K562 (cell line): ENCODE measurements at regions not wholly inside any gene's neighbourhood (a gene's known extent, or its start where the extent isn't known, plus 50 kb on each side); places are given as distances from the start of the nearest gene placed in this dataset.
A peak's percentile ranks its signal among the peaks of the same experiment; 100 is the strongest.

Experiments used
- ATAC-seq: fragments of 200-7000 bp; cut with Tn5 transposase; 3 replicates; pipeline ENCODE4 v1.9.1; 2020; ENCODE audit warnings: moderate library complexity
- BruUV-seq: library from RNA; stranded (reverse); fragments of 400-500 nt; replicated peaks from 2 replicates; lab custom pipeline; 2021; lab: Mats Ljungman, UMichigan
- CTCF ChIA-PET: fragments of 300-600 bp; formaldehyde crosslinking; extraction: SDS; loops from one replicate; lab custom pipeline; 2021; ENCODE audit warnings: low intra/inter-chr PET ratio; lab: Yijun Ruan, JAX
- POLR2A ChIA-PET: fragments of 300-600, 350-650 bp; sonication (Branson Sonifier 250); formaldehyde crosslinking; extraction: SDS; loops from one replicate; lab custom pipeline; 2021; ENCODE audit warnings: antibody characterized with exemption, inconsistent platforms; lab: Yijun Ruan, JAX
- DNase-seq, 4 experiments: peaks; one replicate each; pipeline versions ENCODE4 v3.0.0 to v3.0.0-alpha.2; 2011 to 2018; ENCODE audit warnings: low spot score in 3 of 4, mixed read lengths in 3 of 4; ENCODE audit errors: extremely low read depth in 1 of 4
- FAIRE-seq: peaks from 2 replicates; lab custom pipeline; 2011; peaks lifted over from hg19 to GRCh38; lab: Jason Lieb, UNC
- H2AFZ ChIP-seq: 2 replicates; pipeline ENCODE4 v1.6.0; 2011; ENCODE audit warnings: low read depth, low read length, control low read depth, inconsistent platforms
- H3K27ac ChIP-seq: fragments of 200-600 bp; 3 replicates; pipeline ENCODE4 v1.8.0; 2011; ENCODE audit warnings: low read depth, mild to moderate bottlenecking, control low read depth, inconsistent platforms, low read length, moderate library complexity, mixed read lengths; ENCODE audit errors: extremely low read depth
- H3K27me3 ChIP-seq, 2 experiments: fragments of 300-600 bp in 1 of 2; 2 replicates in 1 of 2; 3 replicates in 1 of 2; pipeline versions ENCODE4 v1.6.0 to v1.8.0; 2011; ENCODE audit warnings: inconsistent platforms in 2 of 2, low read length in 2 of 2, mild to moderate bottlenecking in 1 of 2, mixed read lengths in 1 of 2, moderate library complexity in 1 of 2; ENCODE audit not compliant: control insufficient read depth in 2 of 2, insufficient read depth in 2 of 2
- H3K36me3 ChIP-seq: fragments of 300-600 bp; 3 replicates; pipeline ENCODE4 v1.8.0; 2011; ENCODE audit warnings: mild to moderate bottlenecking, low read length, inconsistent platforms; ENCODE audit not compliant: control insufficient read depth, insufficient read depth
- H3K4me1 ChIP-seq, 2 experiments: fragments of 200-600 bp in 1 of 2; replicated peaks in 1 of 2; 2 replicates in 1 of 2; 3 replicates in 1 of 2; pipeline versions ENCODE4 v1.5.1 to v1.8.0; 2011; ENCODE audit warnings: inconsistent platforms in 2 of 2, low read length in 2 of 2, mild to moderate bottlenecking in 1 of 2, mixed read lengths in 1 of 2, moderate library complexity in 1 of 2; ENCODE audit not compliant: control insufficient read depth in 2 of 2, insufficient read depth in 2 of 2
- H3K4me2 ChIP-seq: 2 replicates; pipeline ENCODE4 v1.6.1; 2011; ENCODE audit warnings: low read length, control low read depth, inconsistent platforms, mixed read lengths; ENCODE audit not compliant: insufficient read depth
- H3K4me3 ChIP-seq: fragments of 200-600 bp; sonication (generic), shearing (Covaris generic); 2 replicates; pipeline ENCODE4 v1.5.1; 2016; ENCODE audit warnings: control low read depth, inconsistent platforms
- H3K79me2 ChIP-seq: fragments of 200-600 bp; 3 replicates; pipeline ENCODE4 v1.8.0; 2011; ENCODE audit warnings: low read length, inconsistent platforms; ENCODE audit not compliant: control insufficient read depth, insufficient read depth
- H3K9ac ChIP-seq, 2 experiments: 2 replicates each; pipeline versions ENCODE4 v1.6.0 to v1.6.1; 2011; ENCODE audit warnings: low read depth in 2 of 2, low read length in 2 of 2, control low read depth in 1 of 2, inconsistent platforms in 1 of 2, mild to moderate bottlenecking in 1 of 2, mixed read lengths in 1 of 2; ENCODE audit not compliant: insufficient read depth in 1 of 2
- H3K9me1 ChIP-seq: one replicate; pipeline ENCODE4 v1.6.0; 2011; ENCODE audit warnings: inconsistent platforms, mild to moderate bottlenecking, low read length, moderate library complexity; ENCODE audit not compliant: control insufficient read depth, insufficient read depth
- H3K9me3 ChIP-seq: replicated peaks from 2 replicates; pipeline ENCODE4 v1.5.1; 2011; ENCODE audit warnings: low read depth, low read length, inconsistent platforms; ENCODE audit not compliant: control insufficient read depth, insufficient read depth
- H4K20me1 ChIP-seq: replicated peaks from 2 replicates; pipeline ENCODE4 v1.6.1; 2011; ENCODE audit warnings: low read length, inconsistent platforms, mixed read lengths; ENCODE audit not compliant: control insufficient read depth, insufficient read depth
- ATF7 ChIP-seq: fragments of 450-650 bp; IDR thresholded peaks from 2 replicates; pipeline ENCODE4 v1.7.1; 2014; ENCODE audit warnings: mild to moderate bottlenecking, moderate library complexity
- CBX2 ChIP-seq: fragments of 200-600 bp; sonication (generic); IDR thresholded peaks from one replicate; pipeline ENCODE4 v1.6.1; 2012; ENCODE audit warnings: mild to moderate bottlenecking, low read length, inconsistent platforms; ENCODE audit not compliant: insufficient read depth, poor library complexity, severe bottlenecking
- CEBPG ChIP-seq, 3 experiments: fragments of 200-800 bp in 1 of 3; sonication (Bioruptor generic) in 1 of 3; sonication (generic) in 1 of 3; formaldehyde crosslinking in 1 of 3; IDR thresholded peaks in 2 of 3; conservative IDR thresholded peaks in 1 of 3; 2 replicates each; pipeline versions ENCODE4 v1.6.1 to v1.8.0; 2016 to 2022; ENCODE audit warnings: missing compliant biosample characterization in 2 of 3, missing genetic modification characterization in 2 of 3, mild to moderate bottlenecking in 1 of 3, missing genetic modification reagents in 1 of 3
- EWSR1 ChIP-seq: fragments of 450-650 bp; IDR thresholded peaks from 2 replicates; pipeline ENCODE4 v1.6.1; 2018; ENCODE audit warnings: borderline replicate concordance, mild to moderate bottlenecking, low read depth, moderate library complexity; ENCODE audit not compliant: partially characterized antibody
- GABPB1 ChIP-seq: sonication (generic); formaldehyde crosslinking; IDR thresholded peaks from 2 replicates; pipeline ENCODE4 v1.8.0; 2022; ENCODE audit warnings: mild to moderate bottlenecking, missing genetic modification reagents
- GABPB2 ChIP-seq: fragments of 250-450 bp; sonication (Bioruptor Pico); conservative IDR thresholded peaks from 2 replicates; pipeline ENCODE4 v1.5.1; 2021; ENCODE audit warnings: mild to moderate bottlenecking
- NBN ChIP-seq: fragments of 450-650 bp; IDR thresholded peaks from 2 replicates; pipeline ENCODE4 v1.6.1; 2016; ENCODE audit warnings: low read depth, mild to moderate bottlenecking
- NFIC ChIP-seq: fragments of 450-650 bp; IDR thresholded peaks from 2 replicates; pipeline ENCODE4 v1.6.1; 2017; ENCODE audit warnings: mild to moderate bottlenecking, inconsistent platforms
- OTX1 ChIP-seq: fragments of 450-650 bp; formaldehyde crosslinking; IDR thresholded peaks from 2 replicates; pipeline ENCODE4 v1.4.0; 2022; ENCODE audit warnings: mild to moderate bottlenecking
- POLR2AphosphoS2 ChIP-seq: IDR thresholded peaks from 2 replicates; pipeline ENCODE4 v1.6.1; 2012; ENCODE audit warnings: low read length, improper control_type of control experiment
- SAFB ChIP-seq: fragments of 200-400 bp; formaldehyde crosslinking; IDR thresholded peaks from 2 replicates; pipeline ENCODE4 v1.6.1; 2017; ENCODE audit warnings: low read depth, low read length, borderline replicate concordance
- ZNF507 ChIP-seq: conservative IDR thresholded peaks from 2 replicates; pipeline ENCODE4 v1.6.1; 2017; ENCODE audit warnings: missing genetic modification characterization, missing compliant biosample characterization
- WGBS: fragments of 100-300 bp; shearing (Covaris generic); methylation state at CpG from one replicate; pipeline ENCODE4 v1.1.6; 2016; ENCODE audit warnings: low coverage, mixed read lengths; ENCODE audit not compliant: insufficient coverage; ENCODE audit errors: missing lambda C conversion rate; 5-methylcytosine and 5-hydroxymethylcytosine counted together
- in situ Hi-C: fragments of 300-500 bp; cut with MboI; formaldehyde crosslinking; loops from 4 replicates; pipeline ENCODE4 v1.15.0; 2018; ENCODE audit warnings: inconsistent platforms, mixed read lengths
- intact Hi-C: fragments of 100-400 bp; cut with micrococcal nuclease; formaldehyde crosslinking; loops from 2 replicates; pipeline ENCODE4 v1.14.2; 2022

DNA sequence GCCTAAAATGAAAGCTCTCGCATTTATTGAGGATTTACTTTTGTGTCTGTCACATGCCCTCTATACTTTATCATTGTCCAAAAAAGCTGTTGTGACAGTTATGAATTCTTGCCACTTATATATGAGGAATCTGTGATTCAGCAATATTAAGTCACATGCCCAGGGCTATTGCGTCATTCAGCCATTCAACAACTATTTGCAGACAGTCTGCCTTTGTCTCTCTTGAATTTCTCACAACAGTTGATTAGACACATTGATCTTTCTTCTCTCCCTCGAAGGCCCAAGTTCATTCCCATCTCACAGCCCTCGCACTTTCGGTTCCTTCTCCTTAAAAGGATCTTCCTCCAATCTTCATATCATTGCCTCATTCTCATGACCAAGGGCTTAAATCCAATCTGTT, 342.6 kb downstream of the MZT1 start:
- Histone ChIP-seq H3K4me1 (no peaks in the 10 kb centered on the region), H3K27ac (no peak overlapping the region), H3K27me3 (no peaks in the 10 kb centered on the region), H3K36me3 (no peaks in the 10 kb centered on the region), H3K4me3 (no peak overlapping the region), H3K4me2 (no peak overlapping the region), H3K9ac (no peak overlapping the region), H2AFZ (no peak overlapping the region), H3K79me2 (no peaks in the 10 kb centered on the region), H4K20me1 (no peaks in the 10 kb centered on the region), H3K9me1 (no peaks in the 10 kb centered on the region), H3K9me3 (no peaks in the 10 kb centered on the region)
- TF ChIP-seq OTX1 (CRISPR knock-in tag) (no peak), SAFB (no peak), CEBPG (CRISPR knock-in tag; IDR thresholded peaks at IDR 0.05) (no peak), CEBPG (tag; conservative IDR thresholded peaks at IDR 0.05 in 1 of 2, IDR thresholded peaks at IDR 0.05 in 1 of 2) (peak in 1 of 2 experiments; percentile 47; a peak in 1 of 4 replicates), ZNF507 (no peak), CBX2 (no peak)
- WGBS: 0% methylated on average over 3 of the region's 5 CpGs
- DNase-seq (no peak), ATAC-seq (no peak), FAIRE-seq (no peak)
- in situ Hi-C loops: no loop called here
- POLR2A ChIA-PET: no interaction called here
- CTCF ChIA-PET: no interaction called here
- intact Hi-C loops: no loop called here
- no TSS peak for BruUV-seq

DNA sequence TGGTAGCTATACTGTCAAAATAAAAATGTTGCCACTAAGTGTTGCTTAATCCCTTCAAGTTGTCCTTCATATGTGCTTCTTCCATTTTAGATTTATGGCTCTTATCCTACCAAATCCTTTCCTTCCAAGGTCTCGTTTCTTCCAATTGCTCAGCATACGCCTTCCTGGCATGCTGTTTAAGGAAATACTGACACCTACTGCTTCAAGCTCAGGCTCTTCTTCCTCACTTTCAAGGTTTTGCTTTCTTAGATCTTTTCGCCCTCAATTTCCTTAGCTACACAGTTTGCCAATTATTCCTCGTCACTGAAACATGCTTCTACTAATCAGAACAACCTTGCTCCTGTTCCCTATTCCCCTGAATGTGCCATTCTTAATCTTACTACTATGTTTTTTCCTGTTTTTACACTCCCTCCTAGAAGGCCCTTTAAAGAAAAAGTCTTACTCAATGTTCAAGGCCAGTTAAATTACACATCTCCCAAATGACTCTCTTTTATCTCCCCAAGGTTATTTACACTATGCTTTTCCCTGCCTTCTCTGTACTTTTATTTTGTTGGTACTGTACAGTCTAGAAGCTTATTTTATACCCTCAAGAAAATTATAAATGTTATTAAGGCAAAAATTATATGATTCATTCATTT, 343.1 kb downstream of the MZT1 start:
- H3K36me3 ChIP-seq: no peaks in the 10 kb centered on the region
- H4K20me1 ChIP-seq: no peaks in the 10 kb centered on the region
- H3K9me3 ChIP-seq: no peaks in the 10 kb centered on the region
- DNase-seq: no peak
- ChIA-PET CTCF (no interaction called here), POLR2A (no interaction called here)
- H3K4me3 ChIP-seq: no peak overlapping the region
- TF ChIP-seq ATF7 (no peak), NBN (no peak), NFIC (no peak), EWSR1 (no peak), GABPB1 (CRISPR knock-in tag) (no peak), GABPB2 (no peak), POLR2AphosphoS2 (no peak)
- WGBS: 0% methylated on average over 4 of the region's 4 CpGs
- BruUV-seq: no TSS peak
- no peak overlapping the region for H3K9ac ChIP-seq
- H3K79me2 ChIP-seq: no peaks in the 10 kb centered on the region
- H2AFZ ChIP-seq: no peak overlapping the region
- no peak for ATAC-seq
- intact Hi-C loops (no loop called here), in situ Hi-C loops (no loop called here)
- FAIRE-seq: no peak
- no peaks in the 10 kb centered on the region for H3K9me1 ChIP-seq
- H3K4me1 ChIP-seq: no peaks in the 10 kb centered on the region
- H3K27me3 ChIP-seq: no peaks in the 10 kb centered on the region
- no peak overlapping the region for H3K4me2 ChIP-seq
- no peak overlapping the region for H3K27ac ChIP-seq
